GM12873 (cell line): ENCODE measurements at regions not wholly inside any gene's neighbourhood (a gene's known extent, or its start where the extent isn't known, plus 50 kb on each side); places are given as distances from the start of the nearest gene placed in this dataset.

Source experiments
- CTCF ChIP-seq: IDR thresholded peaks from 2 replicates; pipeline ENCODE4 v1.5.1; 2012; ENCODE audit warnings: low read depth, mild to moderate bottlenecking, moderate library complexity, low read length, control low read depth; ENCODE audit not compliant: insufficient read depth; ENCODE audit errors: missing control alignments

GRCh38 chr2:147689220-147689909 lies 155.5 kb upstream of the ACVR2A start:
- TF ChIP-seq CTCF: no peak

DNA sequence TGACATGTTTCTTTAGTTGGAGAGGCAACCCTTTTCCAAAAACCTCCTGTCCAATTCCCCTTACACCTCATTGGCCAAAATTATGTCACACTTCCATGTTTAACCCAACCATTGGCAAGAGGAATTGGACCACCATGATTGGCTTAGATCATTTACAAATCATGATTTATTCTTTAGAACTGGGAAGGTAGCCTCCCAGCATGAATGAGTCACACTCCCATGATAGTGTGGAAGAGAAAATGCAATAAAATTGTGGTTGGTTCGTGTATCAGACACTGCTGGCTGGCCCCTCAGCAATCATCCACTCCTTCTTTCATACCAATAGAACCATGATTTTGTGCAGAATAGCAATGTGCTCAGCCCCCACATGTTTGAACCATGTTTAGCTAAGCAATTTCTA lies 156.6 kb upstream of the ACVR2A start:
- TF ChIP-seq CTCF: no peak

DNA sequence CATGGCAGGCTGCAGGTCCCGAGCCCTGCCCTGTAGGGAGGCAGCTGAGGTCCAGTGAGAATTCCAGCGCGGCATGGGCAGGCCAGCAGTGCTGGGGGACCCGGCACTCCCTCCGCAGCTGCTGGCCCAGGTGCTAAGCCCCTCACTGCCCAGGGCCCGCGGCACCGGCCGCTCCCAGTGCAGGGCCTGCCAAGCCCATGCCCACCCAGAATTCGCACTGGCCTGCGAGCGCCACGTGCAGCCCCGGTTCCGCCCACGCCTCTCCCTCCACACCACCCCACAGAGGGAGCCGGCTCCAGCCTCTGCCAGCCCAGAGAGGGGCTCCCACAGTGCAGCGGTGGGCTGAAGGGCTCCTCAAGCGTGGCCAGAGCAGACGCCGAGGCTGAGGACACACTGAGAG lies 158.5 kb upstream of the ACVR2A start:
- no peak for TF ChIP-seq CTCF

DNA sequence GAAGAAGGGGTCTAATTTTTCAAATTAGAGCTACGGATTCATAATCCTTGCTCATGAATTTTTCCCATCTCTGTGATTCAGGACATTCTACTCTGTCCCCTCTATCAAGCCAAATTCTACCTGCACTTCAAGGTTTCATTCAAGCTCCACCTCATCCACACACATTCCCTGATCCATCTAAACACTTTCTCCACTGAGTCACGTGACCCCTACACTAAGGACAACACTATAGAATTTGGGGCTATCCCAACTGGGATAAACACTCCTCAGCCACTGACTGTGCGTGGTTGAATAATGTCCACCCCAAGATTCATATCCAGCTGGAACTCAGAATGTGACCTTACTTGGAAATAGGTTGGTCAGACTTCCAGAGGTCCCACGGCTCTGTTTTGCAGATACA lies 159.9 kb upstream of the ACVR2A start:
- no peak for TF ChIP-seq CTCF

GRCh38 chr2:147683380-147683779 lies 161.4 kb upstream of the ACVR2A start:
- TF ChIP-seq CTCF: no peak

DNA sequence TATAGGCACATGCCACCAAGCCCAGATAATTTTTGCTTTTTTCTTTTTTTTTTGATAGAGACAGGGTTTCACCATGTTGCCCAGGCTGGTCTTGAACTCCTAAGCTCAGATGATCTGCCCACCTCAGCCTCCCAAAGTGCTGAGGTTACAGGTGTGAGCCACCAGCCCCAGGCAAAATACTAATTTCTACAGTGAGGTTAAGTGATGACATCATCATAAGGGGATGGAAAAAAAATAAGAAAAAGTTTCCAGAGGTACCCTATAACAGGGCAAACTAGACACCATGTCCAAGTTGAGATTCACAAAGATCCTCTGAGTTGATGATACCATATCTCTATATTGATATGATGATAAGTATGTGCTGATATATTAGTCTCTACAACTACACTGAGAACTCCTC lies 163.7 kb upstream of the ACVR2A start:
- TF ChIP-seq CTCF: no peak

- no peak for TF ChIP-seq CTCF
These were observed 164.8 kb upstream of the ACVR2A start for GRCh38 chr2:147679955-147680531.
